Neural cell (in vitro differentiated cells): ENCODE measurements at regions not wholly inside any gene's neighbourhood (a gene's known extent, or its start where the extent isn't known, plus 50 kb on each side); places are given as distances from the start of the nearest gene placed in this dataset.

Experiments
- H2AFZ ChIP-seq: fragments of 200-600, 300-800 bp; sonication (generic), shearing (Covaris generic); 2 replicates; pipeline ENCODE4 v1.6.0; 2014; ENCODE audit warnings: low read depth, mild to moderate bottlenecking, antibody characterized with exemption, low read length, moderate library complexity
- H3F3A ChIP-seq: fragments of 200-600 bp; shearing (Covaris generic); 2 replicates; pipeline ENCODE4 v1.6.1; 2016; ENCODE audit warnings: mild to moderate bottlenecking, moderate library complexity, mixed read lengths, antibody characterized with exemption, low read length; ENCODE audit not compliant: insufficient read depth, poor library complexity, severe bottlenecking
- H3K27ac ChIP-seq: fragments of 200-600, 300-800 bp; sonication (generic), shearing (Covaris generic); 2 replicates; pipeline ENCODE4 v1.5.1; 2014; ENCODE audit warnings: mild to moderate bottlenecking, low read length, moderate library complexity
- H3K27me3 ChIP-seq: fragments of 300-800, 200-600 bp; sonication (generic), shearing (Covaris generic); 2 replicates; pipeline ENCODE4 v1.6.0; 2014; ENCODE audit warnings: mild to moderate bottlenecking, low read depth, low read length, moderate library complexity; ENCODE audit not compliant: insufficient read depth
- H3K36me3 ChIP-seq: fragments of 300-800, 200-600 bp; sonication (generic), shearing (Covaris generic); 2 replicates; pipeline ENCODE4 v1.5.1; 2014; ENCODE audit warnings: mild to moderate bottlenecking, antibody characterized with exemption, low read length, moderate library complexity; ENCODE audit not compliant: insufficient read depth
- H3K4me2 ChIP-seq: fragments of 300-800, 200-600 bp; sonication (generic), shearing (Covaris generic); 2 replicates; pipeline ENCODE4 v1.6.0; 2014; ENCODE audit warnings: mild to moderate bottlenecking, low read length
- H3K4me3 ChIP-seq: fragments of 300-800, 200-600 bp; sonication (generic), shearing (Covaris generic); 2 replicates; pipeline ENCODE4 v1.5.1; 2014; ENCODE audit warnings: mild to moderate bottlenecking, low read length, moderate library complexity
- H3K79me2 ChIP-seq: fragments of 200-600 bp; shearing (Covaris generic); replicated peaks from 2 replicates; pipeline ENCODE4 v1.6.0; 2014; ENCODE audit warnings: mild to moderate bottlenecking, low read length, moderate library complexity; ENCODE audit not compliant: insufficient read depth
- H3K9ac ChIP-seq: fragments of 300-800, 200-600 bp; sonication (generic), shearing (Covaris generic); 2 replicates; pipeline ENCODE4 v1.6.1; 2016; ENCODE audit warnings: mild to moderate bottlenecking, low read length, mixed read lengths
- H3K9me2 ChIP-seq: fragments of 200-600 bp; shearing (Covaris generic); 2 replicates; pipeline ENCODE4 v1.6.1; 2016; ENCODE audit warnings: mild to moderate bottlenecking, low read length, mixed read lengths; ENCODE audit not compliant: insufficient read depth
- H3K9me3 ChIP-seq: fragments of 200-600, 300-800 bp; sonication (generic), shearing (Covaris generic); 2 replicates; pipeline ENCODE4 v1.6.1; 2016; ENCODE audit warnings: mild to moderate bottlenecking, mixed run types, low read length, moderate library complexity, mixed read lengths
- H4K20me1 ChIP-seq: fragments of 200-600 bp; shearing (Covaris generic); 2 replicates; pipeline ENCODE4 v1.6.1; 2016; ENCODE audit warnings: mild to moderate bottlenecking, mixed run types; ENCODE audit not compliant: insufficient read depth
- EP300 ChIP-seq: fragments of 450-650 bp; conservative IDR thresholded peaks from 2 replicates; pipeline ENCODE4 v1.6.1; 2014; ENCODE audit warnings: antibody characterized with exemption, mild to moderate bottlenecking, moderate library complexity; ENCODE audit not compliant: poor library complexity, severe bottlenecking
- EZH2 ChIP-seq: fragments of 200-600, 300-800 bp; shearing (Covaris generic), sonication (generic); IDR thresholded peaks from 2 replicates; pipeline ENCODE4 v1.6.1; 2014; ENCODE audit warnings: antibody characterized with exemption, low read length, borderline replicate concordance, mild to moderate bottlenecking; ENCODE audit not compliant: insufficient read depth, poor library complexity, severe bottlenecking
- MXI1 ChIP-seq: fragments of 450-650 bp; conservative IDR thresholded peaks from 2 replicates; pipeline ENCODE4 v1.6.1; 2014; ENCODE audit warnings: antibody characterized with exemption, mild to moderate bottlenecking; ENCODE audit not compliant: poor library complexity, severe bottlenecking
- POLR2AphosphoS5 ChIP-seq: IDR thresholded peaks from 2 replicates; pipeline ENCODE4 v1.6.1; 2012
- RAD21 ChIP-seq: fragments of 450-650 bp; conservative IDR thresholded peaks from 2 replicates; pipeline ENCODE4 v1.6.1; 2014; ENCODE audit warnings: antibody characterized with exemption, mild to moderate bottlenecking, moderate library complexity
- REST ChIP-seq: IDR thresholded peaks from 2 replicates; pipeline ENCODE4 v1.6.1; 2012; ENCODE audit warnings: borderline replicate concordance
- SMC3 ChIP-seq: fragments of 450-650 bp; conservative IDR thresholded peaks from 2 replicates; pipeline ENCODE4 v1.6.1; 2014; ENCODE audit warnings: antibody characterized with exemption, mild to moderate bottlenecking, moderate library complexity; ENCODE audit not compliant: poor library complexity
- TAF1 ChIP-seq: IDR thresholded peaks from 2 replicates; pipeline ENCODE4 v1.6.1; 2012; ENCODE audit warnings: low read depth
- TF ChIP-seq, protein P1 (sequence below): fragments of 450-650 bp; IDR thresholded peaks from 2 replicates; pipeline ENCODE4 v1.5.1; 2014; ENCODE audit warnings: antibody characterized with exemption, mild to moderate bottlenecking, moderate library complexity; ENCODE audit not compliant: poor library complexity, severe bottlenecking

GRCh38 chr10:8247191-8247590, 192.7 kb downstream of the GATA3 start:
- H4K20me1 ChIP-seq = no peaks in the 10 kb centered on the region
- no peaks in the 10 kb centered on the region for H3F3A ChIP-seq
- no peak overlapping the region for H3K4me2 ChIP-seq
- H3K9me2 ChIP-seq = no peaks in the 10 kb centered on the region
- no peak overlapping the region for H2AFZ ChIP-seq
- peaks cover 4% of the 10 kb centered on the region for H3K9me3 ChIP-seq
- no peaks in the 10 kb centered on the region for H3K36me3 ChIP-seq
- H3K79me2 ChIP-seq = no peaks in the 10 kb centered on the region
- TF ChIP-seq RAD21 = no peak
- TF ChIP-seq REST = no peak
- TF ChIP-seq MXI1 = no peak
- TF ChIP-seq SMC3 = no peak
- TF ChIP-seq EP300 = no peak
- TF ChIP-seq POLR2AphosphoS5 = no peak
- no peak for TF ChIP-seq TAF1
- TF ChIP-seq EZH2 = no peak
- TF ChIP-seq, protein P1, sequence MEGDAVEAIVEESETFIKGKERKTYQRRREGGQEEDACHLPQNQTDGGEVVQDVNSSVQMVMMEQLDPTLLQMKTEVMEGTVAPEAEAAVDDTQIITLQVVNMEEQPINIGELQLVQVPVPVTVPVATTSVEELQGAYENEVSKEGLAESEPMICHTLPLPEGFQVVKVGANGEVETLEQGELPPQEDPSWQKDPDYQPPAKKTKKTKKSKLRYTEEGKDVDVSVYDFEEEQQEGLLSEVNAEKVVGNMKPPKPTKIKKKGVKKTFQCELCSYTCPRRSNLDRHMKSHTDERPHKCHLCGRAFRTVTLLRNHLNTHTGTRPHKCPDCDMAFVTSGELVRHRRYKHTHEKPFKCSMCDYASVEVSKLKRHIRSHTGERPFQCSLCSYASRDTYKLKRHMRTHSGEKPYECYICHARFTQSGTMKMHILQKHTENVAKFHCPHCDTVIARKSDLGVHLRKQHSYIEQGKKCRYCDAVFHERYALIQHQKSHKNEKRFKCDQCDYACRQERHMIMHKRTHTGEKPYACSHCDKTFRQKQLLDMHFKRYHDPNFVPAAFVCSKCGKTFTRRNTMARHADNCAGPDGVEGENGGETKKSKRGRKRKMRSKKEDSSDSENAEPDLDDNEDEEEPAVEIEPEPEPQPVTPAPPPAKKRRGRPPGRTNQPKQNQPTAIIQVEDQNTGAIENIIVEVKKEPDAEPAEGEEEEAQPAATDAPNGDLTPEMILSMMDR = no peak
- no peak overlapping the region for H3K27ac ChIP-seq
- H3K4me3 ChIP-seq = no peak overlapping the region
- H3K27me3 ChIP-seq = no peaks in the 10 kb centered on the region
- no peak overlapping the region for H3K9ac ChIP-seq

GRCh38 chr10:8248868-8249267, 194.4 kb downstream of the GATA3 start:
- TF ChIP-seq MXI1 (no peak), TAF1 (no peak), RAD21 (no peak), POLR2AphosphoS5 (no peak), SMC3 (no peak), EZH2 (no peak), REST (no peak), EP300 (no peak)
- TF ChIP-seq, protein P1 = no peak
- Histone ChIP-seq H3K27ac (no peak overlapping the region), H3K9me3 (peaks cover 4% of the 10 kb centered on the region)

More at GRCh38 chr10:8248868-8249267, 194.4 kb downstream of the GATA3 start:
- no peaks in the 10 kb centered on the region for H4K20me1 ChIP-seq
- H3K4me2 ChIP-seq = no peak overlapping the region
- H2AFZ ChIP-seq = no peak overlapping the region
- no peak overlapping the region for H3K9ac ChIP-seq
- H3F3A ChIP-seq = no peaks in the 10 kb centered on the region
- no peak overlapping the region for H3K4me3 ChIP-seq
- no peaks in the 10 kb centered on the region for H3K36me3 ChIP-seq
- H3K9me2 ChIP-seq = no peaks in the 10 kb centered on the region
- H3K27me3 ChIP-seq = no peaks in the 10 kb centered on the region
- no peaks in the 10 kb centered on the region for H3K79me2 ChIP-seq
